IMR-90 (cell line): ENCODE measurements at regions not wholly inside any gene's neighbourhood (a gene's known extent, or its start where the extent isn't known, plus 50 kb on each side); places are given as distances from the start of the nearest gene placed in this dataset.

Experiments used
- ATAC-seq: fragments of 200-7000 bp; cut with Tn5 transposase; 2 replicates; pipeline ENCODE4 v1.9.1; 2020; ENCODE audit warnings: low read depth, mild to moderate bottlenecking, moderate library complexity
- BruUV-seq: library from RNA; stranded (reverse); fragments of 400-500 nt; replicated peaks from 2 replicates; lab custom pipeline; 2021; lab: Mats Ljungman, UMichigan
- CTCF ChIA-PET: fragments of 300-600 bp; formaldehyde crosslinking; extraction: SDS; loops from one replicate; lab custom pipeline; 2021; ENCODE audit warnings: antibody characterized with exemption; lab: Yijun Ruan, JAX
- POLR2A ChIA-PET: fragments of 300-600 bp; sonication (Branson Sonifier 250); formaldehyde crosslinking; loops from one replicate; lab custom pipeline; 2022; ENCODE audit warnings: antibody characterized with exemption; ENCODE audit not compliant: unreplicated experiment; lab: Charles Lee
- DNase-seq: peaks from one replicate; pipeline ENCODE4 v3.0.0; 2013
- H2AFZ ChIP-seq: replicated peaks from 2 replicates; pipeline ENCODE3; 2013; ENCODE audit warnings: low read length, mild to moderate bottlenecking; ENCODE audit not compliant: poor library complexity
- H2AK5ac ChIP-seq: 2 replicates; pipeline ENCODE4 v1.6.1; 2013; ENCODE audit warnings: low read depth, low read length, inconsistent platforms
- H2AK9ac ChIP-seq: replicated peaks from 2 replicates; pipeline ENCODE3; 2013; ENCODE audit warnings: mild to moderate bottlenecking, low read depth, low read length, moderate library complexity; ENCODE audit not compliant: poor library complexity
- H2BK120ac ChIP-seq: 2 replicates; pipeline ENCODE4 v1.6.1; 2013; ENCODE audit warnings: low read depth, low read length, inconsistent platforms
- H2BK15ac ChIP-seq: 3 replicates; pipeline ENCODE4 v1.6.1; 2013; ENCODE audit warnings: low read depth, low read length, inconsistent platforms
- H2BK20ac ChIP-seq: 2 replicates; pipeline ENCODE4 v1.6.1; 2013; ENCODE audit warnings: low read depth, mild to moderate bottlenecking, inconsistent platforms, low read length, moderate library complexity
- H2BK5ac ChIP-seq: 2 replicates; pipeline ENCODE4 v1.6.1; 2013; ENCODE audit warnings: mild to moderate bottlenecking, low read depth, low read length, inconsistent platforms; ENCODE audit not compliant: poor library complexity, severe bottlenecking
- H3K14ac ChIP-seq: replicated peaks from 2 replicates; pipeline ENCODE4 v1.6.1; 2013; ENCODE audit warnings: low read depth, low read length, inconsistent platforms
- H3K18ac ChIP-seq: 2 replicates; pipeline ENCODE4 v1.6.1; 2013; ENCODE audit warnings: low read depth, low read length, control low read depth
- H3K23ac ChIP-seq: 2 replicates; pipeline ENCODE4 v1.6.1; 2013; ENCODE audit warnings: low read depth, low read length, inconsistent platforms
- H3K27ac ChIP-seq: 2 replicates; pipeline ENCODE4 v1.5.1; 2013; ENCODE audit warnings: mild to moderate bottlenecking, control low read depth, low read length; ENCODE audit not compliant: insufficient read depth
- H3K27me3 ChIP-seq: 2 replicates; pipeline ENCODE4 v1.6.1; 2013; ENCODE audit warnings: low read length; ENCODE audit not compliant: control insufficient read depth, insufficient read depth
- H3K36me3 ChIP-seq: 2 replicates; pipeline ENCODE4 v1.6.1; 2013; ENCODE audit warnings: low read length, mixed read lengths; ENCODE audit not compliant: control insufficient read depth, insufficient read depth
- H3K4ac ChIP-seq: 2 replicates; pipeline ENCODE4 v1.6.1; 2013; ENCODE audit warnings: low read depth, low read length, inconsistent platforms
- H3K4me1 ChIP-seq: 2 replicates; pipeline ENCODE4 v1.6.1; 2013; ENCODE audit warnings: low read length, mixed read lengths; ENCODE audit not compliant: control insufficient read depth, insufficient read depth
- H3K4me2 ChIP-seq: 2 replicates; pipeline ENCODE4 v1.6.1; 2013; ENCODE audit warnings: low read depth, mild to moderate bottlenecking, control low read depth, low read length, moderate library complexity
- H3K4me3 ChIP-seq: 2 replicates; pipeline ENCODE4 v1.5.1; 2013; ENCODE audit warnings: low read depth, mild to moderate bottlenecking, control low read depth, low read length, moderate library complexity; ENCODE audit not compliant: insufficient read depth
- H3K56ac ChIP-seq: 2 replicates; pipeline ENCODE4 v1.6.1; 2013; ENCODE audit warnings: low read length, inconsistent platforms; ENCODE audit not compliant: insufficient read depth; ENCODE audit errors: extremely low read depth
- H3K79me1 ChIP-seq, 2 experiments: 2 replicates each; pipeline ENCODE4 v1.6.1; 2013; ENCODE audit warnings: low read length in 2 of 2, inconsistent platforms in 1 of 2, low read depth in 1 of 2
- H3K9ac ChIP-seq: 2 replicates; pipeline ENCODE4 v1.6.1; 2013; ENCODE audit warnings: low read depth, low read length, control low read depth
- H3K9me1 ChIP-seq: 2 replicates; pipeline ENCODE4 v1.6.1; 2013; ENCODE audit warnings: low read length, inconsistent platforms; ENCODE audit not compliant: insufficient read depth
- H3K9me3 ChIP-seq: 2 replicates; pipeline ENCODE4 v1.6.1; 2013; ENCODE audit warnings: low read length; ENCODE audit not compliant: control insufficient read depth, insufficient read depth
- H4K20me1 ChIP-seq: 2 replicates; pipeline ENCODE4 v1.6.1; 2013; ENCODE audit warnings: low read length, inconsistent platforms; ENCODE audit not compliant: insufficient read depth
- H4K5ac ChIP-seq: 2 replicates; pipeline ENCODE4 v1.6.1; 2013; ENCODE audit warnings: mild to moderate bottlenecking, low read depth, low read length, control low read depth
- H4K8ac ChIP-seq, 2 experiments: 2 replicates each; pipeline ENCODE4 v1.6.1; 2013; ENCODE audit warnings: low read depth in 2 of 2, low read length in 2 of 2, control low read depth in 1 of 2, inconsistent platforms in 1 of 2
- H4K91ac ChIP-seq: 2 replicates; pipeline ENCODE4 v1.6.1; 2013; ENCODE audit warnings: low read depth, low read length, inconsistent platforms; ENCODE audit not compliant: insufficient read depth
- BHLHE40 ChIP-seq: fragments of 150-350 bp; IDR thresholded peaks from 2 replicates; pipeline ENCODE4 v1.6.1; 2016; ENCODE audit warnings: mild to moderate bottlenecking, low read depth, low read length
- CHD1 ChIP-seq: IDR thresholded peaks from 2 replicates; pipeline ENCODE4 v1.6.1; 2012; ENCODE audit warnings: low read depth, low read length, improper control_type of control experiment
- CTCF ChIP-seq: conservative IDR thresholded peaks from 2 replicates; pipeline ENCODE4 v1.5.1; 2012; ENCODE audit warnings: mild to moderate bottlenecking, low read depth, low read length, improper control_type of control experiment
- FOS ChIP-seq: fragments of 150-350 bp; IDR thresholded peaks from 2 replicates; pipeline ENCODE4 v1.6.1; 2016; ENCODE audit warnings: low read depth, low read length
- MAFK ChIP-seq: IDR thresholded peaks from 2 replicates; pipeline ENCODE4 v1.6.1; 2012; ENCODE audit warnings: low read depth, low read length, improper control_type of control experiment
- MAZ ChIP-seq: IDR thresholded peaks from 2 replicates; pipeline ENCODE4 v1.6.1; 2012; ENCODE audit warnings: low read depth, mild to moderate bottlenecking, low read length, improper control_type of control experiment, moderate library complexity, borderline replicate concordance
- MXI1 ChIP-seq: IDR thresholded peaks from 2 replicates; pipeline ENCODE4 v1.6.1; 2012; ENCODE audit warnings: low read depth, mild to moderate bottlenecking, low read length, moderate library complexity, borderline replicate concordance
- RAD21 ChIP-seq: IDR thresholded peaks from 2 replicates; pipeline ENCODE4 v1.6.1; 2012; ENCODE audit warnings: low read length, improper control_type of control experiment
- RFX5 ChIP-seq: IDR thresholded peaks from 2 replicates; pipeline ENCODE4 v1.8.0; 2012; ENCODE audit warnings: low read depth, mild to moderate bottlenecking, low read length, moderate library complexity
- USF2 ChIP-seq: fragments of 150-350 bp; IDR thresholded peaks from 2 replicates; pipeline ENCODE4 v1.6.1; 2017; ENCODE audit warnings: mild to moderate bottlenecking, antibody characterized with exemption, low read length, low read depth
- WGBS, 2 experiments: methylation state at CpG; one replicate each; pipeline versions ENCODE4 v1.1.5 to v1.1.7; 2013; ENCODE audit warnings: missing lambda C conversion rate in 2 of 2; ENCODE audit not compliant: insufficient read length in 1 of 2; ENCODE audit errors: extremely low coverage in 2 of 2; 5-methylcytosine and 5-hydroxymethylcytosine counted together
- dilution Hi-C: fragments of 300-500 bp; cut with HindIII; formaldehyde crosslinking; loops from one replicate; pipeline ENCODE4 v1.14.3; 2018; ENCODE audit warnings: low sequenced_read_pairs; ENCODE audit not compliant: unreplicated experiment
- in situ Hi-C: fragments of 300-500 bp; cut with MboI; formaldehyde crosslinking; loops from 3 replicates; pipeline ENCODE4 v1.14.3; 2019; ENCODE audit warnings: low sequenced_read_pairs, inconsistent platforms, mixed read lengths
- intact Hi-C: fragments of 100-400 bp; cut with micrococcal nuclease; formaldehyde crosslinking; loops from 2 replicates; pipeline ENCODE4 v1.10.0; 2022

GRCh38 chr14:51482102-51482501 lies 169.6 kb upstream of the FRMD6 start:
- Histone ChIP-seq H3K9me3 (no peaks in the 10 kb centered on the region), H2AFZ (no peak overlapping the region), H3K4ac (no peak overlapping the region), H4K8ac (no peak overlapping the region), H3K9me1 (no peaks in the 10 kb centered on the region), H3K27me3 (no peaks in the 10 kb centered on the region), H3K9ac (no peak overlapping the region), H3K4me3 (no peak overlapping the region), H3K4me1 (peaks cover 1% of the 10 kb centered on the region; the same call in 1 of the 2 replicates), H3K79me1 (no peaks in the 10 kb centered on the region), H3K36me3 (no peaks in the 10 kb centered on the region), H3K18ac (no peak overlapping the region), H2BK15ac (no peak overlapping the region), H4K91ac (no peak overlapping the region), H4K5ac (no peak overlapping the region), H3K23ac (no peak overlapping the region), H2AK9ac (no peak overlapping the region), H2BK5ac (no peak overlapping the region), H3K27ac (no peak overlapping the region), H2AK5ac (no peak overlapping the region), H2BK20ac (no peak overlapping the region), H4K20me1 (no peaks in the 10 kb centered on the region), H3K56ac (no peak overlapping the region), H3K14ac (0 out of 2 replicates have a peak overlapping the region, but pooled peaks have one; percentile 14), H3K4me2 (no peak overlapping the region), H2BK120ac (no peak overlapping the region)
- no TSS peak for BruUV-seq
- no peak for ATAC-seq
- no peak for TF ChIP-seq USF2
- TF ChIP-seq FOS = no peak
- no peak for TF ChIP-seq BHLHE40
- no peak for TF ChIP-seq MAZ
- no peak for TF ChIP-seq MXI1
- no peak for TF ChIP-seq CHD1
- TF ChIP-seq CTCF = no peak
- no peak for TF ChIP-seq RFX5
- TF ChIP-seq RAD21 = no peak
- TF ChIP-seq MAFK = no peak
- in situ Hi-C loops = no loop called here
- ChIA-PET CTCF (no interaction called here), POLR2A (no interaction called here)
- intact Hi-C loops = no loop called here
- dilution Hi-C loops = no loop called here
- DNase-seq = no peak
- no CpG with 5 or more reads among the region's 4 CpGs for WGBS, 2 experiments
